DND-41 (cell line): ENCODE measurements at regions not wholly inside any gene's neighbourhood (a gene's known extent, or its start where the extent isn't known, plus 50 kb on each side); places are given as distances from the start of the nearest gene placed in this dataset.

ENCODE experiments used
- ATAC-seq: fragments of 200-7000 bp; cut with Tn5 transposase; 3 replicates; pipeline ENCODE4 v1.9.1; 2021; ENCODE audit warnings: low read depth; ENCODE audit not compliant: insufficient read depth
- DNase-seq: peaks from one replicate; pipeline ENCODE4 v3.0.0-alpha.2; 2020
- H2AFZ ChIP-seq: 2 replicates; pipeline ENCODE4 v1.6.0; 2012; ENCODE audit warnings: low read depth, low read length
- H3K27ac ChIP-seq: 2 replicates; pipeline ENCODE4 v1.5.1; 2012; ENCODE audit warnings: low read length, inconsistent platforms
- H3K27me3 ChIP-seq: fragments of 200-600 bp; sonication (generic); 2 replicates; pipeline ENCODE4 v1.6.0; 2012; ENCODE audit warnings: low read length, mild to moderate bottlenecking, inconsistent platforms; ENCODE audit not compliant: insufficient read depth, poor library complexity
- H3K36me3 ChIP-seq: 2 replicates; pipeline ENCODE4 v1.5.1; 2012; ENCODE audit warnings: low read length, inconsistent platforms; ENCODE audit not compliant: insufficient read depth
- H3K4me1 ChIP-seq: 2 replicates; pipeline ENCODE4 v1.5.1; 2012; ENCODE audit warnings: mild to moderate bottlenecking, low read length; ENCODE audit not compliant: insufficient read depth
- H3K4me2 ChIP-seq: 2 replicates; pipeline ENCODE4 v1.6.0; 2012; ENCODE audit warnings: mild to moderate bottlenecking, moderate library complexity, low read length, inconsistent platforms; ENCODE audit not compliant: insufficient read depth
- H3K4me3 ChIP-seq, 2 experiments: fragments of 200-600 bp in 1 of 2; shearing (Covaris generic) in 1 of 2; 2 replicates each; pipeline ENCODE4 v1.5.1; 2012 to 2016; ENCODE audit warnings: inconsistent platforms in 2 of 2, low read length in 2 of 2, mild to moderate bottlenecking in 2 of 2, low read depth in 1 of 2, moderate library complexity in 1 of 2
- H3K79me2 ChIP-seq: 2 replicates; pipeline ENCODE4 v1.6.0; 2012; ENCODE audit warnings: low read length, inconsistent platforms; ENCODE audit not compliant: insufficient read depth
- H3K9ac ChIP-seq: 2 replicates; pipeline ENCODE4 v1.6.0; 2012; ENCODE audit warnings: low read depth, mild to moderate bottlenecking, inconsistent platforms, low read length, moderate library complexity
- H3K9me3 ChIP-seq: 2 replicates; pipeline ENCODE4 v1.5.1; 2012; ENCODE audit warnings: low read length, moderate library complexity, mild to moderate bottlenecking, inconsistent platforms; ENCODE audit not compliant: insufficient read depth, severe bottlenecking
- H4K20me1 ChIP-seq: 2 replicates; pipeline ENCODE4 v1.6.0; 2012; ENCODE audit warnings: low read length; ENCODE audit not compliant: insufficient read depth
- EZH2 ChIP-seq: IDR thresholded peaks from 3 replicates; pipeline ENCODE4 v1.6.1; 2012; ENCODE audit warnings: borderline replicate concordance, low read depth, mild to moderate bottlenecking, moderate library complexity, low read length, inconsistent platforms; ENCODE audit not compliant: severe bottlenecking
- TF ChIP-seq, protein P1 (sequence below): IDR thresholded peaks from 2 replicates; pipeline ENCODE4 v1.5.1; 2012; ENCODE audit warnings: borderline replicate concordance, low read length, moderate library complexity, mild to moderate bottlenecking; ENCODE audit not compliant: poor library complexity, severe bottlenecking; ENCODE audit errors: extremely low read depth

DNA sequence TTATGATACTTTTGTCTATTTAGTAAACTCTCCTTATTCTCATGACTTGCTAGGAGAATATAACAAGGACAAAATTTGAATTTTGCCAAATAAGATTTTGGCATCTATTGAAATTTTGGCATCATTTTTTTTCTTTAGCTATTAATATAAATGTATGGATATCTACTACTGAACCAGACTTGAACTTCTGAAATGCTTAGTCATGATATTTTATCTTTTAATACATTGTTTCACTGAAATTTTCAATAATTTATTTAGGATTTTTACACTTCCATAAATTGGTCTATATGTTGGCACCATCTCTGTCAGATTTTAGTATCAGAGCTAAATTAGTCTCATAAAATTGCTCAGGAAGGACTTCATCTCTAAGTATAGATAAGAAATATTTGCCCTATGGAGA, 149.8 kb downstream of the CYP26B1 start:
- Histone ChIP-seq H3K4me1 (no peaks in the 10 kb centered on the region), H3K27ac (no peak overlapping the region), H2AFZ (no peak overlapping the region), H3K27me3 (peaks cover 3% of the 10 kb centered on the region), H3K79me2 (no peaks in the 10 kb centered on the region), H3K4me2 (no peak overlapping the region), H3K36me3 (no peaks in the 10 kb centered on the region), H3K4me3 (no peak overlapping the region), H4K20me1 (no peaks in the 10 kb centered on the region), H3K9me3 (no peaks in the 10 kb centered on the region), H3K9ac (no peak overlapping the region)
- DNase-seq (no peak), ATAC-seq (no peak)
- TF ChIP-seq EZH2: no peak
- TF ChIP-seq, protein P1, sequence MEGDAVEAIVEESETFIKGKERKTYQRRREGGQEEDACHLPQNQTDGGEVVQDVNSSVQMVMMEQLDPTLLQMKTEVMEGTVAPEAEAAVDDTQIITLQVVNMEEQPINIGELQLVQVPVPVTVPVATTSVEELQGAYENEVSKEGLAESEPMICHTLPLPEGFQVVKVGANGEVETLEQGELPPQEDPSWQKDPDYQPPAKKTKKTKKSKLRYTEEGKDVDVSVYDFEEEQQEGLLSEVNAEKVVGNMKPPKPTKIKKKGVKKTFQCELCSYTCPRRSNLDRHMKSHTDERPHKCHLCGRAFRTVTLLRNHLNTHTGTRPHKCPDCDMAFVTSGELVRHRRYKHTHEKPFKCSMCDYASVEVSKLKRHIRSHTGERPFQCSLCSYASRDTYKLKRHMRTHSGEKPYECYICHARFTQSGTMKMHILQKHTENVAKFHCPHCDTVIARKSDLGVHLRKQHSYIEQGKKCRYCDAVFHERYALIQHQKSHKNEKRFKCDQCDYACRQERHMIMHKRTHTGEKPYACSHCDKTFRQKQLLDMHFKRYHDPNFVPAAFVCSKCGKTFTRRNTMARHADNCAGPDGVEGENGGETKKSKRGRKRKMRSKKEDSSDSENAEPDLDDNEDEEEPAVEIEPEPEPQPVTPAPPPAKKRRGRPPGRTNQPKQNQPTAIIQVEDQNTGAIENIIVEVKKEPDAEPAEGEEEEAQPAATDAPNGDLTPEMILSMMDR: no peak

DNA sequence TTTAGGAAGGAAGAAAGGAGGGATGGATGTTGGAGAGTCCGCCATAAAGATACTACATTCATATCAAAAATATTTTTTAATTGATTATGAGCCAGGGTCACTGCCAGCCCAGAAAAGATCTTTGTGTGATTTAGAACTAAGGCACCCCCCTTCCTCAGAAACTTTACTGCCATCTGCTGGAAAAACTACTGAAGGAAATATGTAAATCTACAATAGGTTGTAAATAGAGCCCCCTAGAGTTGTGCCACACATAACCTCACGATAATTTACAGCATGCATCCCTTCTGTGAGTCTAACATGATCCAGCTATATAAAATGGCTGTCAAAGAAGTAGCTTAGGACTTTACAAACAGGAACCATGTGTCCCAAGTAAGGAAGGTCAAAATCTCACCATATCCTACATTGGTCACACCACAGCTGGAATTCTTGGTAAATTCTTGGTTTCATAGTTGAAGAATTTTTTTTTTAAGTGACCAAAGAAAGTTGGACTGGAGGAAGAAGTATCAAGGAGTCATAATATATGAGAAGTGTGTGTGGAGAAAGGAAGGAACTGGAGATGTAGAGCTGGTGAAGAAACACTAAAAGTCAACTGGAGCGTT, 152.5 kb downstream of the CYP26B1 start:
- no peak for ATAC-seq
- no peaks in the 10 kb centered on the region for H3K4me1 ChIP-seq
- TF ChIP-seq, protein P1: peak; percentile 52
- no peak for TF ChIP-seq EZH2

GRCh38 chr2:71992036-71992435, 155.6 kb downstream of the CYP26B1 start:
- no peaks in the 10 kb centered on the region for H3K9me3 ChIP-seq
- no peaks in the 10 kb centered on the region for H4K20me1 ChIP-seq
- peaks cover 3% of the 10 kb centered on the region for H3K27me3 ChIP-seq
- H3K4me1 ChIP-seq: no peaks in the 10 kb centered on the region
- DNase-seq (no peak), ATAC-seq (no peak)
- no peaks in the 10 kb centered on the region for H3K79me2 ChIP-seq
- no peak overlapping the region for H3K9ac ChIP-seq
- no peak overlapping the region for H2AFZ ChIP-seq
- H3K4me2 ChIP-seq: no peak overlapping the region
- no peaks in the 10 kb centered on the region for H3K36me3 ChIP-seq
- TF ChIP-seq, protein P1: no peak
- TF ChIP-seq EZH2: no peak
- H3K4me3 ChIP-seq: no peak overlapping the region
- no peak overlapping the region for H3K27ac ChIP-seq

More for the DNA sequence above, 152.5 kb downstream of the CYP26B1 start:
- Histone ChIP-seq H3K27me3 (peaks cover 3% of the 10 kb centered on the region), H2AFZ (no peak overlapping the region), H3K9me3 (no peaks in the 10 kb centered on the region), H3K4me3 (no peak overlapping the region), H3K9ac (no peak overlapping the region), H3K79me2 (no peaks in the 10 kb centered on the region), H3K27ac (no peak overlapping the region), H3K36me3 (no peaks in the 10 kb centered on the region), H3K4me2 (no peak overlapping the region), H4K20me1 (no peaks in the 10 kb centered on the region)
- DNase-seq: no peak

DNA sequence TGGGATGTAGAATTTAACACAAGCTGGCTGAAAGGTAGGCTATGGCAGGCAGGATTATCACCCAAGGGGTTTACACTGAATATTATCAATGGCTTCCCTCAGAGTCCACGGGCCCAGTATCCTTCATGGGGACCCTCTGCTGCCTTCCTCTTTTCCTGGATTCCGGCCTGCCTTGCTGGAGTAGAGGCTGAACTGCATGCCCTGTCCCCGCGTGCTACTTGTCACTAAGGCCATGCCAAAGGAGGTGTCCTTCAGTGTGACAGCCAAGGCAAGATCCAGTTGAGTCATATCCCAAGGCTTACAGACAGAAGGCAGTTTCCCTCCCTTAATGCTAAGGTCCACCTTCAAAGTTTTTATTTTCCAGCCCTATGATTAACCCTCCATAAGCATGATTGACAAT, 156.3 kb downstream of the CYP26B1 start:
- H3K4me2 ChIP-seq: no peak overlapping the region
- no peaks in the 10 kb centered on the region for H4K20me1 ChIP-seq
- no peak for DNase-seq
- H2AFZ ChIP-seq: no peak overlapping the region
- no peak overlapping the region for H3K4me3 ChIP-seq
- no peaks in the 10 kb centered on the region for H3K4me1 ChIP-seq
- no peaks in the 10 kb centered on the region for H3K79me2 ChIP-seq
- H3K36me3 ChIP-seq: no peaks in the 10 kb centered on the region
- no peaks in the 10 kb centered on the region for H3K9me3 ChIP-seq
- H3K27ac ChIP-seq: no peak overlapping the region
- TF ChIP-seq, protein P1: no peak
- no peak for TF ChIP-seq EZH2
- peaks cover 3% of the 10 kb centered on the region for H3K27me3 ChIP-seq
- no peak overlapping the region for H3K9ac ChIP-seq
- no peak for ATAC-seq
